ENCODE measurements at regions not wholly inside any gene's neighbourhood (a gene's known extent, or its start where the extent isn't known, plus 50 kb on each side); places are given as distances from the start of the nearest gene placed in this dataset.

- TF ChIP-seq, protein P1, sequence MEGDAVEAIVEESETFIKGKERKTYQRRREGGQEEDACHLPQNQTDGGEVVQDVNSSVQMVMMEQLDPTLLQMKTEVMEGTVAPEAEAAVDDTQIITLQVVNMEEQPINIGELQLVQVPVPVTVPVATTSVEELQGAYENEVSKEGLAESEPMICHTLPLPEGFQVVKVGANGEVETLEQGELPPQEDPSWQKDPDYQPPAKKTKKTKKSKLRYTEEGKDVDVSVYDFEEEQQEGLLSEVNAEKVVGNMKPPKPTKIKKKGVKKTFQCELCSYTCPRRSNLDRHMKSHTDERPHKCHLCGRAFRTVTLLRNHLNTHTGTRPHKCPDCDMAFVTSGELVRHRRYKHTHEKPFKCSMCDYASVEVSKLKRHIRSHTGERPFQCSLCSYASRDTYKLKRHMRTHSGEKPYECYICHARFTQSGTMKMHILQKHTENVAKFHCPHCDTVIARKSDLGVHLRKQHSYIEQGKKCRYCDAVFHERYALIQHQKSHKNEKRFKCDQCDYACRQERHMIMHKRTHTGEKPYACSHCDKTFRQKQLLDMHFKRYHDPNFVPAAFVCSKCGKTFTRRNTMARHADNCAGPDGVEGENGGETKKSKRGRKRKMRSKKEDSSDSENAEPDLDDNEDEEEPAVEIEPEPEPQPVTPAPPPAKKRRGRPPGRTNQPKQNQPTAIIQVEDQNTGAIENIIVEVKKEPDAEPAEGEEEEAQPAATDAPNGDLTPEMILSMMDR (conservative IDR thresholded peaks at IDR 0.05; ENCODE audit: low read depth, low read length): no peak
- TF ChIP-seq EZH2 (IDR thresholded peaks at IDR 0.05; ENCODE audit: low read length, unreplicated experiment) (no peak), EZH2phosphoT487 (IDR thresholded peaks at IDR 0.05; ENCODE audit: borderline replicate concordance, low read length) (no peak)
Measured at GRCh38 chr6:15994814-15995459, 133.9 kb upstream of the MYLIP start.
